ENCODE measurements at regions not wholly inside any gene's neighbourhood (a gene's known extent, or its start where the extent isn't known, plus 50 kb on each side); places are given as distances from the start of the nearest gene placed in this dataset.
A peak's percentile ranks its signal among the peaks of the same experiment; 100 is the strongest.

GRCh38 chr3:188047536-188047935, 106.4 kb upstream of the LPP start:
- Histone ChIP-seq H3K4me2 (ENCODE audit: low read length) (no peak overlapping the region), H3K4me3 (ENCODE audit: low read depth, low read length, poor library complexity, severe bottlenecking) (no peak overlapping the region), H3K27ac (ENCODE audit: low read depth, low read length, poor library complexity, severe bottlenecking) (no peak overlapping the region), H3K79me2 (ENCODE audit: insufficient read depth, low read depth, low read length) (no peaks in the 10 kb centered on the region), H3K36me3 (ENCODE audit: insufficient read depth, low read length) (no peaks in the 10 kb centered on the region), H2AFZ (ENCODE audit: low read length) (0 out of 2 replicates have a peak overlapping the region, but pooled peaks have one; percentile 5), H3K9me2 (ENCODE audit: insufficient read depth, low read length) (no peaks in the 10 kb centered on the region), H4K20me1 (ENCODE audit: insufficient read depth, low read length) (no peaks in the 10 kb centered on the region), H3K4me1 (ENCODE audit: insufficient read depth, low read length, poor library complexity, severe bottlenecking) (peaks cover 67% of the 10 kb centered on the region), H3K9me3 (ENCODE audit: low read length) (no peaks in the 10 kb centered on the region)
- DNase-seq (ENCODE audit: low spot score) = no peak
- no TSS peak for BruUV-seq (replicated peaks)
- CTCF ChIA-PET (ENCODE audit: unreplicated experiment) = no interaction called here
- intact Hi-C loops (cut with micrococcal nuclease; ENCODE audit: unreplicated experiment) = no loop called here
- TF ChIP-seq CTCF (conservative IDR thresholded peaks at IDR 0.05; ENCODE audit: low read length) = no peak
- TF ChIP-seq EZH2phosphoT487 (IDR thresholded peaks at IDR 0.05; ENCODE audit: borderline replicate concordance, low read depth, low read length) = no peak
- POLR2A ChIA-PET = interaction anchor here (0.7 to 4.4 kb wide), 6 partner anchors 14 to 67 kb away, joined by 3 to 22 read pairs (median 3); no protein-coding TSS in a partner anchor

DNA sequence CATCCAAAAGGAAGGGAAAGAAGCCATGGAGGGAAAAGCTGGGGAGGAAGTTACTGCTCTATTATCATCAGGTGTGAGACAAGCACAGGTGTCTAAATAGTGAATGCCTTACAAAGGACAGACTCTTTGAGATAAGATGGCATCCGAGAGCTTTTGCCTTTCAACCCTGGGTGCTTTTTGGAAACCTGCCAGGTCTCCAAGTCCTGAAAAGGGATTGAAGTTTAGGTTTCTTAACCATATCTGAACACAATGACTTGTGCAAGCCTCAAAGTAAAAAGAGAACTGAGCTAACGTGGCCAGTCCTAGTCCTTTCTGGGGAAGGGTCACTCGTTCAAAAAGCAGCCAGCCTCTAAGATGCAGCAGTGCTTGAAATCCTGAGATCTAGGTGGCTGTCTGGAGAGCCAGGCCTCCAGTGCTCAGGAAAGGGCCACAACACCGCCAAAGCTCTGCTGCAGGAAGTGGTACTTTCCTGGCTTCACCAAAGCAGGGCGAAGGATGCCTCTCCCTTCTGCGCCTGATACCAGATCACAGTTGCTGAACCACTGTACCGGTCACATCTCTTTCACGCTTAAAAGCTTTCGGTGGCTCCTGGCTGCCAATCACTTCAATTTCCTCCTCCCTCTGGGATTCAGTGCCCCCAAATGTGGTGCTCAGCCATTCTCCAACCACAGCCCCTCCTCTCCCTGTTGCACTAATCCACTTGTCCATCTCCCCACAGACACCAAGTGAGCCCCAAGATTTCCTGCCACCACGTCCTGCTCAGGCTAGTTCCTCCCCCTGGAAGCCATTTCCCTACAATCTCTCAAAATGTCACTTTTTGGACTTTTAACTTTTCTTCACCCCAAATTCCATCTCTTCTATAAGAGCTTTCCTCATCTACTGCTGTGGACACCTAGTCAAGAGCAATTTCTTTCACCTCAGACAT, 104.1 kb upstream of the LPP start:
- H4K20me1 ChIP-seq (ENCODE audit: insufficient read depth, low read length) = no peaks in the 10 kb centered on the region
- DNase-seq (ENCODE audit: low spot score) = peak; percentile 74
- no peaks in the 10 kb centered on the region for H3K36me3 ChIP-seq (ENCODE audit: insufficient read depth, low read length)
- intact Hi-C loops (cut with micrococcal nuclease; ENCODE audit: unreplicated experiment) = no loop called here
- H3K4me1 ChIP-seq (ENCODE audit: insufficient read depth, low read length, poor library complexity, severe bottlenecking) = peaks cover 55% of the 10 kb centered on the region
- peak overlapping the region; percentile 1 for H3K4me3 ChIP-seq (ENCODE audit: low read depth, low read length, poor library complexity, severe bottlenecking)
- BruUV-seq (replicated peaks) = no TSS peak
- peak overlapping the region; percentile 51 for H3K4me2 ChIP-seq (ENCODE audit: low read length)
- H2AFZ ChIP-seq (ENCODE audit: low read length) = peak overlapping the region; percentile 53
- H3K9me3 ChIP-seq (ENCODE audit: low read length) = no peaks in the 10 kb centered on the region
- ChIA-PET POLR2A (interaction anchor here (0.5 to 4.4 kb wide), 23 partner anchors 8 to 1004 kb away, joined by 3 to 26 read pairs (median 4); no protein-coding TSS in a partner anchor), CTCF (ENCODE audit: unreplicated experiment) (interaction anchor here (1.1 kb wide), 1 partner anchor 13 kb away, joined by 3 read pairs; no protein-coding TSS in a partner anchor)
- no peaks in the 10 kb centered on the region for H3K9me2 ChIP-seq (ENCODE audit: insufficient read depth, low read length)
- H3K27ac ChIP-seq (ENCODE audit: low read depth, low read length, poor library complexity, severe bottlenecking) = peak overlapping the region; percentile 14
- H3K79me2 ChIP-seq (ENCODE audit: insufficient read depth, low read depth, low read length) = no peaks in the 10 kb centered on the region
- TF ChIP-seq EZH2phosphoT487 (IDR thresholded peaks at IDR 0.05; ENCODE audit: borderline replicate concordance, low read depth, low read length) (no peak), CTCF (conservative IDR thresholded peaks at IDR 0.05; ENCODE audit: low read length) (no peak)

- DNase-seq (ENCODE audit: low spot score) = no peak
- Histone ChIP-seq H3K36me3 (ENCODE audit: insufficient read depth, low read length) (no peaks in the 10 kb centered on the region), H3K9me3 (ENCODE audit: low read length) (no peaks in the 10 kb centered on the region), H3K27ac (ENCODE audit: low read depth, low read length, poor library complexity, severe bottlenecking) (no peak overlapping the region), H3K4me3 (ENCODE audit: low read depth, low read length, poor library complexity, severe bottlenecking) (no peak overlapping the region), H3K4me1 (ENCODE audit: insufficient read depth, low read length, poor library complexity, severe bottlenecking) (peaks cover 69% of the 10 kb centered on the region), H3K79me2 (ENCODE audit: insufficient read depth, low read depth, low read length) (no peaks in the 10 kb centered on the region), H2AFZ (ENCODE audit: low read length) (no peak overlapping the region), H4K20me1 (ENCODE audit: insufficient read depth, low read length) (no peaks in the 10 kb centered on the region), H3K9me2 (ENCODE audit: insufficient read depth, low read length) (no peaks in the 10 kb centered on the region), H3K4me2 (ENCODE audit: low read length) (no peak overlapping the region)
- POLR2A ChIA-PET = interaction anchor here (0.6 to 4.4 kb wide), 8 partner anchors 8 to 195 kb away, joined by 3 to 26 read pairs (median 7); no protein-coding TSS in a partner anchor
- TF ChIP-seq EZH2phosphoT487 (IDR thresholded peaks at IDR 0.05; ENCODE audit: borderline replicate concordance, low read depth, low read length) (no peak), CTCF (conservative IDR thresholded peaks at IDR 0.05; ENCODE audit: low read length) (no peak)
- CTCF ChIA-PET (ENCODE audit: unreplicated experiment) = interaction anchor here (1.6 kb wide), 1 partner anchor 9 kb away, joined by 6 read pairs; no protein-coding TSS in a partner anchor
- BruUV-seq (replicated peaks) = no TSS peak
- intact Hi-C loops (cut with micrococcal nuclease; ENCODE audit: unreplicated experiment) = no loop called here
These were observed 102.2 kb upstream of the LPP start for GRCh38 chr3:188051801-188052168.
